ENCODE measurements at regions not wholly inside any gene's neighbourhood (a gene's known extent, or its start where the extent isn't known, plus 50 kb on each side); places are given as distances from the start of the nearest gene placed in this dataset.

DNA sequence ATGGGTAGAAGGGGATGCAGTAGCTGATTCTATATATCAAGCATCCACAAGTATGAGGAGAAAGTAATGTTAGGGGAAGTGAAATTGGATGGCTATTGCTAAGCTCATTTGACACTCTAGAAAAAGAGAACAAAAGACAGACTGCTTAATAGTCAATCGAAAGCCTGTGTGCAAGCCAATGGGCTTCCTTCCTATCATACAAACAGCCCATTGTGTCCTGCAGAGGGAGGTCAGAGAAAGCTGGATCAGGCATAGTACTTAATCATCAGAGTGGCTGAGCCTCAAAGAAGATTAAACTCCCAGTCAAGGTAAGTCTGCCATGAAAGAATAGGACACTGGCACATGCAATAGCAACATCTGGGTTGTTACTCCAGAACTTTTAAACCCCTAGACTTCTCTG, 50.9 kb upstream of the PGR start:
- no peak for DNase-seq (ENCODE audit: low read depth in 1 of 2, low spot score in 1 of 2)
- TF ChIP-seq, protein P1, sequence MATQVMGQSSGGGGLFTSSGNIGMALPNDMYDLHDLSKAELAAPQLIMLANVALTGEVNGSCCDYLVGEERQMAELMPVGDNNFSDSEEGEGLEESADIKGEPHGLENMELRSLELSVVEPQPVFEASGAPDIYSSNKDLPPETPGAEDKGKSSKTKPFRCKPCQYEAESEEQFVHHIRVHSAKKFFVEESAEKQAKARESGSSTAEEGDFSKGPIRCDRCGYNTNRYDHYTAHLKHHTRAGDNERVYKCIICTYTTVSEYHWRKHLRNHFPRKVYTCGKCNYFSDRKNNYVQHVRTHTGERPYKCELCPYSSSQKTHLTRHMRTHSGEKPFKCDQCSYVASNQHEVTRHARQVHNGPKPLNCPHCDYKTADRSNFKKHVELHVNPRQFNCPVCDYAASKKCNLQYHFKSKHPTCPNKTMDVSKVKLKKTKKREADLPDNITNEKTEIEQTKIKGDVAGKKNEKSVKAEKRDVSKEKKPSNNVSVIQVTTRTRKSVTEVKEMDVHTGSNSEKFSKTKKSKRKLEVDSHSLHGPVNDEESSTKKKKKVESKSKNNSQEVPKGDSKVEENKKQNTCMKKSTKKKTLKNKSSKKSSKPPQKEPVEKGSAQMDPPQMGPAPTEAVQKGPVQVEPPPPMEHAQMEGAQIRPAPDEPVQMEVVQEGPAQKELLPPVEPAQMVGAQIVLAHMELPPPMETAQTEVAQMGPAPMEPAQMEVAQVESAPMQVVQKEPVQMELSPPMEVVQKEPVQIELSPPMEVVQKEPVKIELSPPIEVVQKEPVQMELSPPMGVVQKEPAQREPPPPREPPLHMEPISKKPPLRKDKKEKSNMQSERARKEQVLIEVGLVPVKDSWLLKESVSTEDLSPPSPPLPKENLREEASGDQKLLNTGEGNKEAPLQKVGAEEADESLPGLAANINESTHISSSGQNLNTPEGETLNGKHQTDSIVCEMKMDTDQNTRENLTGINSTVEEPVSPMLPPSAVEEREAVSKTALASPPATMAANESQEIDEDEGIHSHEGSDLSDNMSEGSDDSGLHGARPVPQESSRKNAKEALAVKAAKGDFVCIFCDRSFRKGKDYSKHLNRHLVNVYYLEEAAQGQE (IDR thresholded peaks at IDR 0.05; ENCODE audit: insufficient replicate concordance, low read depth), result no peak
- TF ChIP-seq POLR2AphosphoS5 (IDR thresholded peaks at IDR 0.05; ENCODE audit: low read depth), result no peak
- TF ChIP-seq, protein P2, sequence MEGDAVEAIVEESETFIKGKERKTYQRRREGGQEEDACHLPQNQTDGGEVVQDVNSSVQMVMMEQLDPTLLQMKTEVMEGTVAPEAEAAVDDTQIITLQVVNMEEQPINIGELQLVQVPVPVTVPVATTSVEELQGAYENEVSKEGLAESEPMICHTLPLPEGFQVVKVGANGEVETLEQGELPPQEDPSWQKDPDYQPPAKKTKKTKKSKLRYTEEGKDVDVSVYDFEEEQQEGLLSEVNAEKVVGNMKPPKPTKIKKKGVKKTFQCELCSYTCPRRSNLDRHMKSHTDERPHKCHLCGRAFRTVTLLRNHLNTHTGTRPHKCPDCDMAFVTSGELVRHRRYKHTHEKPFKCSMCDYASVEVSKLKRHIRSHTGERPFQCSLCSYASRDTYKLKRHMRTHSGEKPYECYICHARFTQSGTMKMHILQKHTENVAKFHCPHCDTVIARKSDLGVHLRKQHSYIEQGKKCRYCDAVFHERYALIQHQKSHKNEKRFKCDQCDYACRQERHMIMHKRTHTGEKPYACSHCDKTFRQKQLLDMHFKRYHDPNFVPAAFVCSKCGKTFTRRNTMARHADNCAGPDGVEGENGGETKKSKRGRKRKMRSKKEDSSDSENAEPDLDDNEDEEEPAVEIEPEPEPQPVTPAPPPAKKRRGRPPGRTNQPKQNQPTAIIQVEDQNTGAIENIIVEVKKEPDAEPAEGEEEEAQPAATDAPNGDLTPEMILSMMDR (IDR thresholded peaks at IDR 0.05; ENCODE audit: insufficient read depth, low read length), result no peak
- no peak for TF ChIP-seq SPI1 (IDR thresholded peaks at IDR 0.05; ENCODE audit: borderline replicate concordance, low read depth)
- no peak for TF ChIP-seq GABPA (IDR thresholded peaks at IDR 0.05; ENCODE audit: low read depth)
- Histone ChIP-seq H3K27me3 (ENCODE audit: insufficient read depth, poor library complexity, severe bottlenecking) (no peaks in the 10 kb centered on the region), H3K4me3 (replicated peaks; ENCODE audit: insufficient read depth, low read length) (no peak overlapping the region), H3K27ac (replicated peaks) (no peak overlapping the region)
